ENCODE measurements at regions not wholly inside any gene's neighbourhood (a gene's known extent, or its start where the extent isn't known, plus 50 kb on each side); places are given as distances from the start of the nearest gene placed in this dataset.

- H3K36me3 Mint-ChIP-seq (ENCODE audit: unreplicated experiment): no peaks in the 10 kb centered on the region
- no peak for DNase-seq (ENCODE audit: extremely low spot score, unreplicated experiment)
- H3K27me3 Mint-ChIP-seq (ENCODE audit: unreplicated experiment): no peaks in the 10 kb centered on the region
- no peaks in the 10 kb centered on the region for H3K4me1 Mint-ChIP-seq (ENCODE audit: unreplicated experiment)
- H3K4me3 Mint-ChIP-seq (ENCODE audit: unreplicated experiment): no peak overlapping the region
- TF ChIP-seq CTCF (IDR thresholded peaks at IDR 0.05): no peak
- H3K27ac Mint-ChIP-seq (ENCODE audit: unreplicated experiment): no peak overlapping the region
- H3K9me3 Mint-ChIP-seq (ENCODE audit: unreplicated experiment): peaks cover 13% of the 10 kb centered on the region
Observed at GRCh38 chr2:16293398-16293797, 353.0 kb downstream of the MYCN start.

GRCh38 chr2:16291731-16292550, 351.6 kb downstream of the MYCN start:
- Mint-ChIP-seq H3K27me3 (ENCODE audit: unreplicated experiment) (no peaks in the 10 kb centered on the region), H3K4me1 (ENCODE audit: unreplicated experiment) (no peaks in the 10 kb centered on the region), H3K9me3 (ENCODE audit: unreplicated experiment) (peaks cover 6% of the 10 kb centered on the region), H3K4me3 (ENCODE audit: unreplicated experiment) (no peak overlapping the region), H3K36me3 (ENCODE audit: unreplicated experiment) (no peaks in the 10 kb centered on the region), H3K27ac (ENCODE audit: unreplicated experiment) (no peak overlapping the region)
- no peak for TF ChIP-seq CTCF (IDR thresholded peaks at IDR 0.05)
- no peak for DNase-seq (ENCODE audit: extremely low spot score, unreplicated experiment)

- no peak for DNase-seq (ENCODE audit: extremely low spot score, unreplicated experiment)
- Mint-ChIP-seq H3K27ac (ENCODE audit: unreplicated experiment) (no peak overlapping the region), H3K27me3 (ENCODE audit: unreplicated experiment) (no peaks in the 10 kb centered on the region), H3K4me1 (ENCODE audit: unreplicated experiment) (no peaks in the 10 kb centered on the region), H3K4me3 (ENCODE audit: unreplicated experiment) (no peak overlapping the region), H3K9me3 (ENCODE audit: unreplicated experiment) (peaks cover 3% of the 10 kb centered on the region), H3K36me3 (ENCODE audit: unreplicated experiment) (no peaks in the 10 kb centered on the region)
- TF ChIP-seq CTCF (IDR thresholded peaks at IDR 0.05): no peak
Observed at GRCh38 chr2:16291226-16291625, 350.9 kb downstream of the MYCN start.

- no peak for DNase-seq (ENCODE audit: extremely low spot score, unreplicated experiment)
- no peak for TF ChIP-seq CTCF (IDR thresholded peaks at IDR 0.05)
- H3K4me3 Mint-ChIP-seq (ENCODE audit: unreplicated experiment): no peak overlapping the region
- H3K4me1 Mint-ChIP-seq (ENCODE audit: unreplicated experiment): no peaks in the 10 kb centered on the region
- H3K27me3 Mint-ChIP-seq (ENCODE audit: unreplicated experiment): no peaks in the 10 kb centered on the region
- H3K36me3 Mint-ChIP-seq (ENCODE audit: unreplicated experiment): no peaks in the 10 kb centered on the region
- H3K27ac Mint-ChIP-seq (ENCODE audit: unreplicated experiment): no peak overlapping the region
- no peaks in the 10 kb centered on the region for H3K9me3 Mint-ChIP-seq (ENCODE audit: unreplicated experiment)
Observed at GRCh38 chr2:16290311-16291020, 350.1 kb downstream of the MYCN start.

- H3K27me3 Mint-ChIP-seq (ENCODE audit: unreplicated experiment): no peaks in the 10 kb centered on the region
- no peaks in the 10 kb centered on the region for H3K36me3 Mint-ChIP-seq (ENCODE audit: unreplicated experiment)
- no peak for DNase-seq (ENCODE audit: extremely low spot score, unreplicated experiment)
- H3K4me3 Mint-ChIP-seq (ENCODE audit: unreplicated experiment): no peak overlapping the region
- no peaks in the 10 kb centered on the region for H3K4me1 Mint-ChIP-seq (ENCODE audit: unreplicated experiment)
- no peaks in the 10 kb centered on the region for H3K9me3 Mint-ChIP-seq (ENCODE audit: unreplicated experiment)
- no peak for TF ChIP-seq CTCF (IDR thresholded peaks at IDR 0.05)
- H3K27ac Mint-ChIP-seq (ENCODE audit: unreplicated experiment): no peak overlapping the region
Observed at GRCh38 chr2:16288371-16289112, 348.2 kb downstream of the MYCN start.

Measured in osteocyte (in vitro differentiated cells).